CD4-positive, alpha-beta T cell (primary cell): ENCODE measurements at regions not wholly inside any gene's neighbourhood (a gene's known extent, or its start where the extent isn't known, plus 50 kb on each side); places are given as distances from the start of the nearest gene placed in this dataset.

Experiments used
- ATAC-seq: fragments of 200-7000 bp; cut with Tn5 transposase; one replicate; pipeline ENCODE4 v1.10.0; 2022; ENCODE audit warnings: mild to moderate bottlenecking; ENCODE audit not compliant: poor library complexity
- CTCF ChIA-PET: fragments of 350-600 bp; sonication (Branson Sonifier 250); formaldehyde crosslinking; loops from one replicate; lab custom pipeline; 2021; ENCODE audit warnings: antibody characterized with exemption, inconsistent platforms; lab: Charles Lee
- POLR2A ChIA-PET: fragments of 350-600 bp; sonication (Branson Sonifier 250); formaldehyde crosslinking; loops from one replicate; lab custom pipeline; 2021; ENCODE audit warnings: antibody characterized with exemption, inconsistent platforms; lab: Charles Lee
- DNase-seq, 14 experiments: peaks; one replicate each; pipeline ENCODE4 v3.0.0-alpha.2; 2013 to 2020; ENCODE audit warnings: mixed read lengths in 2 of 14
- H3K27ac ChIP-seq, 2 donors: one replicate each; pipeline versions ENCODE4 v1.5.1 to v1.7.0; 2013; ENCODE audit warnings: low read length in 2 of 2, low read depth in 1 of 2, mild to moderate bottlenecking in 1 of 2
- H3K27me3 ChIP-seq, 2 experiments: 1 replicate in 1 of 2; 2 replicates in 1 of 2; pipeline versions ENCODE4 v1.6.1 to v1.7.0; 2013; ENCODE audit warnings: low read length in 2 of 2, control low read depth in 1 of 2, mild to moderate bottlenecking in 1 of 2, moderate library complexity in 1 of 2; ENCODE audit not compliant: insufficient read depth in 2 of 2, control insufficient read depth in 1 of 2
- H3K36me3 ChIP-seq: one replicate; pipeline ENCODE4 v1.6.1; 2013; ENCODE audit warnings: low read length, control low read depth; ENCODE audit not compliant: insufficient read depth
- H3K4me1 ChIP-seq: one replicate; pipeline ENCODE4 v1.6.1; 2013; ENCODE audit warnings: low read length, control low read depth; ENCODE audit not compliant: insufficient read depth
- H3K4me3 ChIP-seq: one replicate; pipeline ENCODE4 v1.5.1; 2013; ENCODE audit warnings: mild to moderate bottlenecking, low read length, moderate library complexity
- H3K9me3 ChIP-seq, 2 experiments: 1 replicate in 1 of 2; 2 replicates in 1 of 2; pipeline versions ENCODE4 v1.6.1 to v1.7.0; 2013; ENCODE audit warnings: low read length in 2 of 2, mild to moderate bottlenecking in 2 of 2, control low read depth in 1 of 2, moderate library complexity in 1 of 2; ENCODE audit not compliant: control insufficient read depth in 1 of 2, insufficient read depth in 1 of 2
- H3K27ac Mint-ChIP-seq: one replicate; pipeline ENCODE4 v1.8.0; 2020; ENCODE audit warnings: mixed read lengths
- H3K27me3 Mint-ChIP-seq: one replicate; pipeline ENCODE4 v1.8.0; 2021; ENCODE audit warnings: mixed read lengths
- H3K36me3 Mint-ChIP-seq: one replicate; pipeline ENCODE4 v1.8.0; 2021; ENCODE audit warnings: low read depth, mixed read lengths
- H3K4me1 Mint-ChIP-seq: one replicate; pipeline ENCODE4 v1.8.0; 2021; ENCODE audit warnings: low read depth, mixed read lengths
- H3K4me3 Mint-ChIP-seq: one replicate; pipeline ENCODE4 v1.8.0; 2020; ENCODE audit warnings: mild to moderate bottlenecking, mixed read lengths
- H3K9me3 Mint-ChIP-seq: one replicate; pipeline ENCODE4 v1.8.0; 2020; ENCODE audit warnings: mixed read lengths
- intact Hi-C, 2 experiments: fragments of 100-400 bp; cut with DNase I in 1 of 2; cut with micrococcal nuclease in 1 of 2; formaldehyde crosslinking; loops; one replicate each; pipeline versions ENCODE4 v1.15.1 to v1.9.0; 2023 to 2025; cut with DNase I, micrococcal nuclease
- TF ChIP-seq, protein P1 (sequence below): fragments of 200-600 bp; IDR thresholded peaks from one replicate; pipeline ENCODE4 v1.8.0; 2022; ENCODE audit warnings: antibody characterized with exemption, mild to moderate bottlenecking

DNA sequence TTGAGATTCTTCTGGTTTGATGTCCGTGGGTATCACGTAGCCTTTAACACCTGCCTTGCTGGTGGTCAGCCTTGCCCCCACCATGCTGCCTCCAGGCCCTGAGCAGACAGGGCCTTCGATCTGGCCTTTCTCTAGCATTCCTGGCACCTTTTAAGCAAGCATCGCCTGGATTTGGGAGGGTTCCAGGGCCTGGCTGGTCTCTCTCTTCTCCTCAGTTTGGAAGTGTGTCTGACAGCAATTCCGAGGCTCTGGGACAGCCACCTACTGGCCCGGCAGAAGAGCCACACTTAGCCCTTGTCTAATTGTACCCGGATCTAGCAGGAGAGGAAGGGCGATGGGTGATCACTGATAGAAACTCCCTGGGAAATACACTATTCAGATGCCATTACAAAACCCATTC, 441.3 kb upstream of the MKI67 start:
- Histone ChIP-seq H3K27me3 (no peaks in the 10 kb centered on the region), H3K4me1 (no peaks in the 10 kb centered on the region), H3K4me3 (no peak overlapping the region), H3K9me3 (peaks cover 0 to 13% of the 10 kb centered on the region in 2 experiments), H3K36me3 (no peaks in the 10 kb centered on the region), H3K27ac (no peak overlapping the region)
- DNase-seq: no peak
- no peak for ATAC-seq
- H3K27ac Mint-ChIP-seq: no peak overlapping the region
- no peaks in the 10 kb centered on the region for H3K4me1 Mint-ChIP-seq
- H3K4me3 Mint-ChIP-seq: no peak overlapping the region
- no peaks in the 10 kb centered on the region for H3K36me3 Mint-ChIP-seq
- CTCF ChIA-PET: no interaction called here
- intact Hi-C loops: no loop called here
- H3K27me3 Mint-ChIP-seq: no peaks in the 10 kb centered on the region
- TF ChIP-seq, protein P1, sequence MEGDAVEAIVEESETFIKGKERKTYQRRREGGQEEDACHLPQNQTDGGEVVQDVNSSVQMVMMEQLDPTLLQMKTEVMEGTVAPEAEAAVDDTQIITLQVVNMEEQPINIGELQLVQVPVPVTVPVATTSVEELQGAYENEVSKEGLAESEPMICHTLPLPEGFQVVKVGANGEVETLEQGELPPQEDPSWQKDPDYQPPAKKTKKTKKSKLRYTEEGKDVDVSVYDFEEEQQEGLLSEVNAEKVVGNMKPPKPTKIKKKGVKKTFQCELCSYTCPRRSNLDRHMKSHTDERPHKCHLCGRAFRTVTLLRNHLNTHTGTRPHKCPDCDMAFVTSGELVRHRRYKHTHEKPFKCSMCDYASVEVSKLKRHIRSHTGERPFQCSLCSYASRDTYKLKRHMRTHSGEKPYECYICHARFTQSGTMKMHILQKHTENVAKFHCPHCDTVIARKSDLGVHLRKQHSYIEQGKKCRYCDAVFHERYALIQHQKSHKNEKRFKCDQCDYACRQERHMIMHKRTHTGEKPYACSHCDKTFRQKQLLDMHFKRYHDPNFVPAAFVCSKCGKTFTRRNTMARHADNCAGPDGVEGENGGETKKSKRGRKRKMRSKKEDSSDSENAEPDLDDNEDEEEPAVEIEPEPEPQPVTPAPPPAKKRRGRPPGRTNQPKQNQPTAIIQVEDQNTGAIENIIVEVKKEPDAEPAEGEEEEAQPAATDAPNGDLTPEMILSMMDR: no peak
- POLR2A ChIA-PET: no interaction called here
- H3K9me3 Mint-ChIP-seq: no peaks in the 10 kb centered on the region

DNA sequence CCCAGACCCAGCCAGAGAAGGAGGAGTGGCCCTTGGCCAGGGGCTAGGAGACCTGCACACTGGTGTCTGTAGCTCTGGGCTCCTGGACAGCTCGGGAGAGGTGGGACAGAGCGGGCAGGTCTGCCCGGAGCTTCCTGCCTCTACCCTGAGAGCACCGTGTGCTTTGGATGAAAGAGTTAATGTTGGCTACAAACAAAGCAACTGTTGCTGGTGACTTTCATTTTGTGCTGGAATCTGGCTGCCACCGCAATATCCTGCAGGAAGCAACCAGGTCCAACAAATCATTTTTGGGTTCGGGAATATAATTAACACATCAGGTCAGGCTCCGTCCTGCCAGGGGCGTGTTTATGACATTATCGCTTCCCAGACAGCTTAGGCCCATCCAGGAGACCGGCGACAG, 441.8 kb upstream of the MKI67 start:
- Mint-ChIP-seq H3K4me1 (no peaks in the 10 kb centered on the region), H3K27ac (no peak overlapping the region), H3K27me3 (no peaks in the 10 kb centered on the region), H3K9me3 (no peaks in the 10 kb centered on the region), H3K36me3 (no peaks in the 10 kb centered on the region), H3K4me3 (no peak overlapping the region)
- Histone ChIP-seq H3K27me3 (no peaks in the 10 kb centered on the region), H3K4me3 (no peak overlapping the region), H3K4me1 (no peaks in the 10 kb centered on the region), H3K36me3 (no peaks in the 10 kb centered on the region), H3K27ac (no peak overlapping the region), H3K9me3 (peaks cover 0 to 18% of the 10 kb centered on the region in 2 experiments)
- CTCF ChIA-PET: no interaction called here
- POLR2A ChIA-PET: no interaction called here
- intact Hi-C loops: no loop called here
- TF ChIP-seq, protein P1: no peak
- DNase-seq (no peak), ATAC-seq (no peak)

DNA sequence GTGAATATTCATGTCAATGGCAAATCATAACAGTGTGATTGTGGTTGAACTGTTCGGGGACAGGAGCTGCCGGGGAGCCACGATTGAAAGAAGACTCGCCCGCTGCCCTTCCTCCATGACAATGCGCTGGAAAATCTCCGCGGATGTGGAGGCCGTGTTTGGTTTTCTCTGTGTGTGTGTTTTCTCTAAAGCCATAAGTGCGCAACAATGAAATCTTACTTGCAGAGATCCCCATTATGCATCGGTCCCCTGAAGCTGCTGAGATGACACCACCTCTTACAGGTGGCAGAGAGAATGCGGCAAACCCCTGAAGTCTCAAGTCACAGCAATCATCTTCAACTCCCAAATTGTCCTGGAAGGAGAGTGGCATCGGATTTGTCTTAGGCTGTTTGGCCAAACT, 442.3 kb upstream of the MKI67 start:
- CTCF ChIA-PET: no interaction called here
- H3K27me3 ChIP-seq: no peaks in the 10 kb centered on the region
- Mint-ChIP-seq H3K9me3 (no peaks in the 10 kb centered on the region), H3K4me1 (no peaks in the 10 kb centered on the region), H3K27me3 (no peaks in the 10 kb centered on the region), H3K27ac (no peak overlapping the region), H3K4me3 (no peak overlapping the region), H3K36me3 (no peaks in the 10 kb centered on the region)
- no peaks in the 10 kb centered on the region for H3K4me1 ChIP-seq
- DNase-seq: no peak
- H3K9me3 ChIP-seq: peaks cover 0 to 22% of the 10 kb centered on the region in 2 experiments
- no peak overlapping the region for H3K27ac ChIP-seq
- H3K4me3 ChIP-seq: no peak overlapping the region
- no peaks in the 10 kb centered on the region for H3K36me3 ChIP-seq
- POLR2A ChIA-PET: no interaction called here
- TF ChIP-seq, protein P1: no peak
- ATAC-seq: no peak
- intact Hi-C loops: no loop called here
